ENCODE measurements at regions not wholly inside any gene's neighbourhood (a gene's known extent, or its start where the extent isn't known, plus 50 kb on each side); places are given as distances from the start of the nearest gene placed in this dataset.

DNA sequence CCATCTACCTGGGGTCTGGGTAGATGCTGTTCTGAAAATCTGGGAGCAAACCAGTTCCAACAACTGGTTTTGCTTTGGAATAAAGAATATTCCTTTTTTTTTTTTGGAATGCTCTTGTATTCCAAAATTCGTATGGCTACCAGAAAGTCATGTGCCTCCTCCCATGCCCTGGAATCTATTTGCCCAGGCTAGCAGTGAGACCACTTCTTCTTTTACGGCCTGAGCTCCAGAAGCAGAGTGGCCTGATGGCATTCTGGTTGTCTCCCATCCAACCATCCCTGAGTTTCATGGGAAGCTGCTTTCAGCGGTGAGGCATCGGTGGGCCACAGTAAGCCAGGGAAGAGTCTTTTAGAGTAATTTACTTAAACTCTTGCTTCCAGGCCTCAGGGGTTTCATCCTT, 113.4 kb upstream of the RAB4A start:
- no peak overlapping the region for H3K27ac ChIP-seq
- intact Hi-C loops (cut with DNase I), result loop anchor here (2.0 kb wide), 1 partner anchor 423 kb away; the partner anchor contains the start of gene RHOU
- TF ChIP-seq POLR2AphosphoS5 (IDR thresholded peaks at IDR 0.05) (no peak), POLR2A (IDR thresholded peaks at IDR 0.05) (no peak)
- TF ChIP-seq, protein P1, sequence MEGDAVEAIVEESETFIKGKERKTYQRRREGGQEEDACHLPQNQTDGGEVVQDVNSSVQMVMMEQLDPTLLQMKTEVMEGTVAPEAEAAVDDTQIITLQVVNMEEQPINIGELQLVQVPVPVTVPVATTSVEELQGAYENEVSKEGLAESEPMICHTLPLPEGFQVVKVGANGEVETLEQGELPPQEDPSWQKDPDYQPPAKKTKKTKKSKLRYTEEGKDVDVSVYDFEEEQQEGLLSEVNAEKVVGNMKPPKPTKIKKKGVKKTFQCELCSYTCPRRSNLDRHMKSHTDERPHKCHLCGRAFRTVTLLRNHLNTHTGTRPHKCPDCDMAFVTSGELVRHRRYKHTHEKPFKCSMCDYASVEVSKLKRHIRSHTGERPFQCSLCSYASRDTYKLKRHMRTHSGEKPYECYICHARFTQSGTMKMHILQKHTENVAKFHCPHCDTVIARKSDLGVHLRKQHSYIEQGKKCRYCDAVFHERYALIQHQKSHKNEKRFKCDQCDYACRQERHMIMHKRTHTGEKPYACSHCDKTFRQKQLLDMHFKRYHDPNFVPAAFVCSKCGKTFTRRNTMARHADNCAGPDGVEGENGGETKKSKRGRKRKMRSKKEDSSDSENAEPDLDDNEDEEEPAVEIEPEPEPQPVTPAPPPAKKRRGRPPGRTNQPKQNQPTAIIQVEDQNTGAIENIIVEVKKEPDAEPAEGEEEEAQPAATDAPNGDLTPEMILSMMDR (IDR thresholded peaks at IDR 0.05), result no peak
- no peaks in the 10 kb centered on the region for H3K9me3 ChIP-seq
- no peaks in the 10 kb centered on the region for H3K4me1 ChIP-seq (replicated peaks)
- DNase-seq (ENCODE audit: low spot score), result no peak
- H3K27me3 ChIP-seq (replicated peaks; ENCODE audit: insufficient read depth), result no peaks in the 10 kb centered on the region
- H3K4me3 ChIP-seq, result no peak overlapping the region
- no peaks in the 10 kb centered on the region for H3K36me3 ChIP-seq
- 93% methylated on average over 4 of the region's 4 CpGs for WGBS

DNA sequence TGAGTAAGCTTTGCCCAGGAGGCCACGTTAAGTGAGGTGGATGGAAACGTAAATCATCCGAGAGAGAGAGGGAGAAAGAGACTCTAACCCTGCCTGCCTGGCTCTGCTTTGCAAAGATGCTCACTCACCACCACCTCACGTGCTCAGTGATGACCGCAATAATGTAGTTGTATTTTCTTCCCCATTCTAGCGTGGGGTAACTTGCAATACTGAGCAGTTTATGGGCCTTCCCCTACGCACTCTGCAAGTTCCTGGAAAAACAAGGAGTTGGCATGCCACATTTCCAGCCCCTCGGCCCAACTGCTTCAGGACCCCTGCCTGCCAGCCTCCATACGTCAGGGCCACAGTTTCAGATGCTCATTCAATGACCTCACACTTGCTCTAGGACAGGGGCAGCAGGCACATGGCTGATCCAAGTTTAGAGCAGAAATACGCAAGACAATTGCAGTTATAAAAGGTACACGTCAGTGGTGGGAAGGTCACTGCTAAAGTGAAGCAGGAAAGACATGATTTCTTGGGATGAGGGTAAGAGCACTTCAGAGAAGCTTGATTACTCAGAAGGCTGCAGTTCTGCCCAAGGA, 112.5 kb upstream of the RAB4A start:
- no peak for DNase-seq (ENCODE audit: low spot score)
- 84% methylated on average over 11 of the region's 11 CpGs for WGBS
- H3K9me3 ChIP-seq, result no peaks in the 10 kb centered on the region
- no peaks in the 10 kb centered on the region for H3K36me3 ChIP-seq
- H3K4me1 ChIP-seq (replicated peaks), result no peaks in the 10 kb centered on the region
- H3K27ac ChIP-seq, result no peak overlapping the region
- H3K27me3 ChIP-seq (replicated peaks; ENCODE audit: insufficient read depth), result no peaks in the 10 kb centered on the region
- no peak overlapping the region for H3K4me3 ChIP-seq
- intact Hi-C loops (cut with DNase I), result no loop called here
- TF ChIP-seq POLR2AphosphoS5 (IDR thresholded peaks at IDR 0.05) (no peak), POLR2A (IDR thresholded peaks at IDR 0.05) (no peak)
- TF ChIP-seq, protein P1 (IDR thresholded peaks at IDR 0.05), result no peak

DNA sequence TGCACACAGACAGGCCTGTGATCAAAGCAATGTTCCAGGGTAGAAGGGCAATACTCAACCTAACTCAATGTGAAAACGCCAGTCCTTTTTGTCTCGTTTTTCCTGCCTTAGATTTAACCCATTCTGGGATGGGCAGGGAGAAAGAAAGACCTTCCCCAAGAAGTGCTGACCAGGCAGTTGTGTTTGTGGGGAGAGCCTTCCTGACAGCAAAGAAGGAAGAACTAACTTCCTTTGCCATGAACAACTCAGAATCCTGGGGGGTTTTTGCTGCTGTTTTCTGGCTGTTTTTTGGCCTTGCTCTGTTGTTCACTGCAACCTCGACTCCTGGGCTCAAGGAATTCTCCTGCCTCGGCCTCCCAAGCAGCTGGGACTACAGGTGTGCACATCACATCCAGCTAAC, 112.0 kb upstream of the RAB4A start:
- Histone ChIP-seq H3K4me1 (replicated peaks) (no peaks in the 10 kb centered on the region), H3K27me3 (replicated peaks; ENCODE audit: insufficient read depth) (no peaks in the 10 kb centered on the region), H3K9me3 (no peaks in the 10 kb centered on the region), H3K36me3 (no peaks in the 10 kb centered on the region), H3K27ac (no peak overlapping the region), H3K4me3 (no peak overlapping the region)
- DNase-seq (ENCODE audit: low spot score), result no peak
- WGBS, result 63% methylated on average over 4 of the region's 4 CpGs
- TF ChIP-seq POLR2A (IDR thresholded peaks at IDR 0.05), result no peak
- TF ChIP-seq POLR2AphosphoS5 (IDR thresholded peaks at IDR 0.05), result no peak
- TF ChIP-seq, protein P1 (IDR thresholded peaks at IDR 0.05), result no peak
- intact Hi-C loops (cut with DNase I), result no loop called here

DNA sequence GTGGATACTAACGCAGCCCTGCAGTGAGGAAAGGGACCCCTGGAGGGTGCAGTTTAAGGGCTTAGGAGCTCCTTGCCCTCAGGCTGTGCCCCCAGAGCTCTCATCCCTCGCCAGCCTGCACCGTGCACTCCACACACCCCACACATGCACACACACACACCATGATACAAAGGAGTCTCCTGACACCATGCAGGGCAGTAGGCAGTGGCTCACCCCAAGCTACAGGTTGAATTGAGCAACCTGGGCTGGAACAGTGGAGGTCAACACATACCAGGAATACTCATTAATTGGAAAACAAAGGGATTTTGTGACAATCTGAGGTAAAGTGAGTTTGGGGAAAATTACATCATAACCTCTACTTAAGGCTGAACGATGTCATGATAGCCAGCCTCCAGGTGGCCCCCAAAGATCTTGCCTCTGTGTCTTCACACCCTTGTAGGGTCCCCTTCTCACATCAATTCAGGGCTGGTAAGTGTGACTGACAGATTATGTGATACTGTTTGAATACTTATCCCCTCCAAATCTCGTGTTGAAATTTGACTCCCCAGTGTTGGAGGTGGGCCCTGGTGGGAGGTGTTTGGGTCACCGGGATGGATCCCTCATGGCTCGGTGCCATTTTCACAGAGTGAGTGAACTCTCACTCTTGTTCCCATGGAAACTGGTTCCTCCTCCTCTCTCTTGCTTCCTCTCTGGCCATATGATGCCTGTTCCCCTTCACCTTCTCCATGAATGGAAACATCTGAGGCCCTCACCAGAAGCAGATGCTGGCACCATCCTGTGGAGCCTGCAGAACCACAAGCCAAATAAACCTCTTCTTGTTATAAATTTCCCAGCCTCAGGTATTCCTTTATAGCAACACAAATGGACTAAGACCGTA, 111.0 kb upstream of the RAB4A start:
- H3K4me3 ChIP-seq, result no peak overlapping the region
- intact Hi-C loops (cut with DNase I), result no loop called here
- no peaks in the 10 kb centered on the region for H3K4me1 ChIP-seq (replicated peaks)
- H3K27ac ChIP-seq, result no peak overlapping the region
- no peaks in the 10 kb centered on the region for H3K27me3 ChIP-seq (replicated peaks; ENCODE audit: insufficient read depth)
- H3K36me3 ChIP-seq, result no peaks in the 10 kb centered on the region
- TF ChIP-seq POLR2AphosphoS5 (IDR thresholded peaks at IDR 0.05), result no peak
- TF ChIP-seq, protein P1 (IDR thresholded peaks at IDR 0.05), result no peak
- no peak for TF ChIP-seq POLR2A (IDR thresholded peaks at IDR 0.05)
- DNase-seq (ENCODE audit: low spot score), result no peak
- no peaks in the 10 kb centered on the region for H3K9me3 ChIP-seq
- WGBS, result 75% methylated on average over 8 of the region's 8 CpGs

Measured in prostate gland (tissue), 2 donors.